ENCODE measurements at regions not wholly inside any gene's neighbourhood (a gene's known extent, or its start where the extent isn't known, plus 50 kb on each side); places are given as distances from the start of the nearest gene placed in this dataset.

- no peak for DNase-seq (ENCODE audit: low read depth)
- H3K4me3 ChIP-seq (ENCODE audit: low read depth, low read length) = no peak overlapping the region
- TF ChIP-seq POLR2A (IDR thresholded peaks at IDR 0.05; ENCODE audit: extremely low read depth, insufficient read length) (no peak), MAX (IDR thresholded peaks at IDR 0.05; ENCODE audit: low read depth, low read length) (no peak), MYC (IDR thresholded peaks at IDR 0.05; ENCODE audit: low read depth, low read length) (no peak)
- TF ChIP-seq, protein P1, sequence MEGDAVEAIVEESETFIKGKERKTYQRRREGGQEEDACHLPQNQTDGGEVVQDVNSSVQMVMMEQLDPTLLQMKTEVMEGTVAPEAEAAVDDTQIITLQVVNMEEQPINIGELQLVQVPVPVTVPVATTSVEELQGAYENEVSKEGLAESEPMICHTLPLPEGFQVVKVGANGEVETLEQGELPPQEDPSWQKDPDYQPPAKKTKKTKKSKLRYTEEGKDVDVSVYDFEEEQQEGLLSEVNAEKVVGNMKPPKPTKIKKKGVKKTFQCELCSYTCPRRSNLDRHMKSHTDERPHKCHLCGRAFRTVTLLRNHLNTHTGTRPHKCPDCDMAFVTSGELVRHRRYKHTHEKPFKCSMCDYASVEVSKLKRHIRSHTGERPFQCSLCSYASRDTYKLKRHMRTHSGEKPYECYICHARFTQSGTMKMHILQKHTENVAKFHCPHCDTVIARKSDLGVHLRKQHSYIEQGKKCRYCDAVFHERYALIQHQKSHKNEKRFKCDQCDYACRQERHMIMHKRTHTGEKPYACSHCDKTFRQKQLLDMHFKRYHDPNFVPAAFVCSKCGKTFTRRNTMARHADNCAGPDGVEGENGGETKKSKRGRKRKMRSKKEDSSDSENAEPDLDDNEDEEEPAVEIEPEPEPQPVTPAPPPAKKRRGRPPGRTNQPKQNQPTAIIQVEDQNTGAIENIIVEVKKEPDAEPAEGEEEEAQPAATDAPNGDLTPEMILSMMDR (IDR thresholded peaks at IDR 0.05; ENCODE audit: low read depth, low read length) = no peak
Observed at GRCh38 chr3:25229586-25229985, 198.5 kb upstream of the RARB start.

- TF ChIP-seq POLR2A (IDR thresholded peaks at IDR 0.05; ENCODE audit: extremely low read depth, insufficient read length) (no peak), MAX (IDR thresholded peaks at IDR 0.05; ENCODE audit: low read depth, low read length) (no peak)
- DNase-seq (ENCODE audit: low read depth) = no peak
- H3K4me3 ChIP-seq (ENCODE audit: low read depth, low read length) = no peak overlapping the region
Observed at GRCh38 chr3:25235031-25235430, 193.0 kb upstream of the RARB start.

- no peak for DNase-seq (ENCODE audit: low read depth)
- no peak overlapping the region for H3K4me3 ChIP-seq (ENCODE audit: low read depth, low read length)
- TF ChIP-seq, protein P1 (IDR thresholded peaks at IDR 0.05; ENCODE audit: low read depth, low read length) = no peak
- TF ChIP-seq MAX (IDR thresholded peaks at IDR 0.05; ENCODE audit: low read depth, low read length) (no peak), MYC (IDR thresholded peaks at IDR 0.05; ENCODE audit: low read depth, low read length) (no peak), POLR2A (IDR thresholded peaks at IDR 0.05; ENCODE audit: extremely low read depth, insufficient read length) (no peak)
Observed at GRCh38 chr3:25235466-25235865, 192.6 kb upstream of the RARB start.

GRCh38 chr3:25237602-25238001 is 190.5 kb upstream of the RARB start:
- DNase-seq (ENCODE audit: low read depth) = no peak
- TF ChIP-seq MYC (IDR thresholded peaks at IDR 0.05; ENCODE audit: low read depth, low read length) = no peak
- TF ChIP-seq MAX (IDR thresholded peaks at IDR 0.05; ENCODE audit: low read depth, low read length) = no peak
- TF ChIP-seq POLR2A (IDR thresholded peaks at IDR 0.05; ENCODE audit: extremely low read depth, insufficient read length) = no peak
- TF ChIP-seq, protein P1 (IDR thresholded peaks at IDR 0.05; ENCODE audit: low read depth, low read length) = no peak
- H3K4me3 ChIP-seq (ENCODE audit: low read depth, low read length) = no peak overlapping the region

DNA sequence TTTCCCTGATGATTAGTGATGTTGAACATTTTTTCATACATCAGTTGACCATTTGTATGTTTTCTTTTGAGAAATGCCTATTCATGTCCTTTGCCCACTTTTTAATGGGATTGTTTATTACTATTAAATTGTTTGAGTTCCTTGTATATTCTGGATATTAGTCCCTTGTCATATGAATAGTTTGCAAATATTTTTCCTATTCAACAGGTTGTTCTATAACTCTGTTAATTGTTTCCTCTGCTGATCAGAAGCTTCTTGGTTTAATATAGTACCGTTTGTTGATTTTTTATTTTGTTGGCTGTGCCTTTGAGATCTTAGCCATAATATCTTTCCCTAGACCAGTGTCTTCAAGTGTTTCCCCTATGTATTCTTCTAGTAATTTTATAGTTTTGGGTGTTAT is 189.0 kb upstream of the RARB start:
- DNase-seq (ENCODE audit: low read depth) = no peak
- no peak overlapping the region for H3K4me3 ChIP-seq (ENCODE audit: low read depth, low read length)
- no peak for TF ChIP-seq MAX (IDR thresholded peaks at IDR 0.05; ENCODE audit: low read depth, low read length)
- no peak for TF ChIP-seq POLR2A (IDR thresholded peaks at IDR 0.05; ENCODE audit: extremely low read depth, insufficient read length)
- TF ChIP-seq MYC (IDR thresholded peaks at IDR 0.05; ENCODE audit: low read depth, low read length) = no peak
- TF ChIP-seq, protein P1 (IDR thresholded peaks at IDR 0.05; ENCODE audit: low read depth, low read length) = no peak

- TF ChIP-seq, protein P1 (IDR thresholded peaks at IDR 0.05; ENCODE audit: low read depth, low read length) = no peak
- TF ChIP-seq MAX (IDR thresholded peaks at IDR 0.05; ENCODE audit: low read depth, low read length) (no peak), MYC (IDR thresholded peaks at IDR 0.05; ENCODE audit: low read depth, low read length) (no peak), POLR2A (IDR thresholded peaks at IDR 0.05; ENCODE audit: extremely low read depth, insufficient read length) (no peak)
- H3K4me3 ChIP-seq (ENCODE audit: low read depth, low read length) = no peak overlapping the region
- no peak for DNase-seq (ENCODE audit: low read depth)
Observed at GRCh38 chr3:25246913-25247312, 181.2 kb upstream of the RARB start.

Measured in NB4 (cell line).